ENCODE measurements at regions not wholly inside any gene's neighbourhood (a gene's known extent, or its start where the extent isn't known, plus 50 kb on each side); places are given as distances from the start of the nearest gene placed in this dataset.

- Histone ChIP-seq H3K9ac (ENCODE audit: insufficient read depth, low read depth, low read length) (no peak overlapping the region), H3K9me3 (ENCODE audit: low read length) (peaks cover 60% of the 10 kb centered on the region), H3K27me3 (ENCODE audit: control insufficient read depth in 1 of 2, insufficient read depth in 2 of 2, low read length in 2 of 2) (no peaks in the 10 kb centered on the region), H2AFZ (ENCODE audit: low read length) (no peak overlapping the region), H3K79me2 (ENCODE audit: insufficient read depth, low read length) (no peaks in the 10 kb centered on the region), H4K20me1 (ENCODE audit: insufficient read depth, low read length) (no peaks in the 10 kb centered on the region), H3K4me3 (replicated peaks in 1 of 3; ENCODE audit: insufficient read depth in 1 of 3, low read depth in 2 of 3, low read length in 3 of 3) (no peak overlapping the region), H3K4me2 (ENCODE audit: low read depth, low read length) (no peak overlapping the region), H3K4me1 (ENCODE audit: insufficient read depth, low read length) (no peaks in the 10 kb centered on the region), H3K36me3 (replicated peaks in 1 of 2; ENCODE audit: control insufficient read depth in 1 of 2, insufficient read depth in 2 of 2, low read length in 2 of 2) (no peaks in the 10 kb centered on the region), H3K27ac (ENCODE audit: extremely low read length, insufficient read depth, low read length) (no peak overlapping the region)
- TF ChIP-seq NFRKB (IDR thresholded peaks at IDR 0.05) (no peak), ZFP91 (CRISPR knock-in tag; IDR thresholded peaks at IDR 0.05; ENCODE audit: borderline replicate concordance) (no peak), ZNF577 (CRISPR knock-in tag; IDR thresholded peaks at IDR 0.05; ENCODE audit: borderline replicate concordance, low read depth) (no peak), TOE1 (CRISPR knock-in tag; IDR thresholded peaks at IDR 0.05) (no peak), POLR2AphosphoS5 (IDR thresholded peaks at IDR 0.05; ENCODE audit: low read depth, low read length) (no peak), DPF2 (CRISPR knock-in tag; IDR thresholded peaks at IDR 0.05; ENCODE audit: borderline replicate concordance, low read depth) (no peak), MYC (CRISPR knock-in tag; IDR thresholded peaks at IDR 0.05; ENCODE audit: borderline replicate concordance) (no peak), MIER3 (CRISPR knock-in tag; IDR thresholded peaks at IDR 0.05; ENCODE audit: borderline replicate concordance) (no peak), ZNF337 (CRISPR knock-in tag; IDR thresholded peaks at IDR 0.05; ENCODE audit: borderline replicate concordance, low read depth) (no peak), NKX3-1 (CRISPR knock-in tag; IDR thresholded peaks at IDR 0.05) (no peak), ZNF777 (CRISPR knock-in tag; IDR thresholded peaks at IDR 0.05) (no peak), ZNF766 (CRISPR knock-in tag; IDR thresholded peaks at IDR 0.05; ENCODE audit: borderline replicate concordance) (no peak), HNRNPK (IDR thresholded peaks at IDR 0.05; ENCODE audit: low read depth, low read length, poor library complexity, severe bottlenecking) (no peak), PREB (CRISPR knock-in tag; IDR thresholded peaks at IDR 0.05) (no peak), ZBTB38 (CRISPR knock-in tag; IDR thresholded peaks at IDR 0.05) (no peak), ZNF552 (CRISPR knock-in tag; IDR thresholded peaks at IDR 0.05; ENCODE audit: borderline replicate concordance) (no peak), PTBP1 (IDR thresholded peaks at IDR 0.05; ENCODE audit: low read depth, low read length, poor library complexity, severe bottlenecking) (no peak)
- TF ChIP-seq, protein P1, sequence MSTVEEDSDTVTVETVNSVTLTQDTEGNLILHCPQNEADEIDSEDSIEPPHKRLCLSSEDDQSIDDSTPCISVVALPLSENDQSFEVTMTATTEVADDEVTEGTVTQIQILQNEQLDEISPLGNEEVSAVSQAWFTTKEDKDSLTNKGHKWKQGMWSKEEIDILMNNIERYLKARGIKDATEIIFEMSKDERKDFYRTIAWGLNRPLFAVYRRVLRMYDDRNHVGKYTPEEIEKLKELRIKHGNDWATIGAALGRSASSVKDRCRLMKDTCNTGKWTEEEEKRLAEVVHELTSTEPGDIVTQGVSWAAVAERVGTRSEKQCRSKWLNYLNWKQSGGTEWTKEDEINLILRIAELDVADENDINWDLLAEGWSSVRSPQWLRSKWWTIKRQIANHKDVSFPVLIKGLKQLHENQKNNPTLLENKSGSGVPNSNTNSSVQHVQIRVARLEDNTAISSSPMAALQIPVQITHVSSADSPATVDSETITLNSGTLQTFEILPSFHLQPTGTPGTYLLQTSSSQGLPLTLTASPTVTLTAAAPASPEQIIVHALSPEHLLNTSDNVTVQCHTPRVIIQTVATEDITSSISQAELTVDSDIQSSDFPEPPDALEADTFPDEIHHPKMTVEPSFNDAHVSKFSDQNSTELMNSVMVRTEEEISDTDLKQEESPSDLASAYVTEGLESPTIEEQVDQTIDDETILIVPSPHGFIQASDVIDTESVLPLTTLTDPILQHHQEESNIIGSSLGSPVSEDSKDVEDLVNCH (CRISPR knock-in tag; IDR thresholded peaks at IDR 0.05) = no peak
- no peak for ATAC-seq
- 8% methylated on average over 3 of the region's 3 CpGs for WGBS (ENCODE audit: low lambda C conversion rate)
- BruUV-seq (replicated peaks) = no TSS peak
- intact Hi-C loops (cut with micrococcal nuclease; ENCODE audit: unreplicated experiment) (no loop called here), in situ Hi-C loops (cut with HindIII; ENCODE audit: extremely low pct_ligation_motif_present, low pct_unique_long_range_greater_than_20kb) (no loop called here)
- ChIA-PET CTCF (ENCODE audit: low intra/inter-chr PET ratio, low total read pairs) (no interaction called here), POLR2A (no interaction called here)
- no peak for DNase-seq (ENCODE audit: low spot score)
- no peak for FAIRE-seq
These were observed 138.1 kb upstream of the THSD7A start for GRCh38 chr7:11970132-11970531.

Measured in HepG2 (cell line).